Progenitor cell of endocrine pancreas (in vitro differentiated cells): ENCODE measurements at regions not wholly inside any gene's neighbourhood (a gene's known extent, or its start where the extent isn't known, plus 50 kb on each side); places are given as distances from the start of the nearest gene placed in this dataset.
"Not testable (repeated sequence)": the region's sequence is repeated elsewhere in the genome, so short reads cannot be mapped to it uniquely, and the experiment has no call there.

Experiments used
- DNase-seq: peaks from one replicate; pipeline ENCODE4 v3.0.0; 2021; ENCODE audit warnings: low spot score; ENCODE audit not compliant: unreplicated experiment
- H3K27ac Mint-ChIP-seq: 2 replicates; pipeline ENCODE4 v1.8.0; 2021; ENCODE audit warnings: mild to moderate bottlenecking, moderate library complexity, mixed read lengths
- H3K27me3 Mint-ChIP-seq: 2 replicates; pipeline ENCODE4 v1.8.0; 2021; ENCODE audit warnings: mixed read lengths
- H3K36me3 Mint-ChIP-seq: 2 replicates; pipeline ENCODE4 v1.8.0; 2022; ENCODE audit warnings: mixed read lengths; ENCODE audit not compliant: insufficient read depth
- H3K4me1 Mint-ChIP-seq: 2 replicates; pipeline ENCODE4 v1.8.0; 2021; ENCODE audit warnings: low read depth, mixed read lengths
- H3K4me3 Mint-ChIP-seq: 2 replicates; pipeline ENCODE4 v1.8.0; 2021; ENCODE audit warnings: low read depth, mild to moderate bottlenecking, moderate library complexity, mixed read lengths
- H3K9me3 Mint-ChIP-seq: 2 replicates; pipeline ENCODE4 v1.8.0; 2021; ENCODE audit warnings: low read depth, mixed read lengths
- CTCF ChIP-seq: fragments of 200-600 bp; sonication (generic); IDR thresholded peaks from one replicate; pipeline ENCODE4 v1.5.0; 2021; ENCODE audit warnings: antibody characterized with exemption, mild to moderate bottlenecking; ENCODE audit not compliant: unreplicated experiment

- no peaks in the 10 kb centered on the region for H3K36me3 Mint-ChIP-seq
- peaks cover 4% of the 10 kb centered on the region for H3K9me3 Mint-ChIP-seq
- no peak for TF ChIP-seq CTCF
- DNase-seq = no peak
- H3K27me3 Mint-ChIP-seq = no peaks in the 10 kb centered on the region
- no peak overlapping the region for H3K27ac Mint-ChIP-seq
- no peak overlapping the region for H3K4me3 Mint-ChIP-seq
- peaks cover 2% of the 10 kb centered on the region for H3K4me1 Mint-ChIP-seq
Observed at GRCh38 chr3:18982920-18983319, 165.4 kb upstream of the KCNH8 start.

GRCh38 chr3:18976102-18976501, 172.2 kb upstream of the KCNH8 start:
- not testable (repeated sequence) for DNase-seq, H3K27me3 Mint-ChIP-seq, H3K4me3 Mint-ChIP-seq, H3K36me3 Mint-ChIP-seq, H3K27ac Mint-ChIP-seq, H3K4me1 Mint-ChIP-seq
- H3K9me3 Mint-ChIP-seq = peaks cover 26% of the 10 kb centered on the region

GRCh38 chr3:18968120-18968519, 180.2 kb upstream of the KCNH8 start:
- Mint-ChIP-seq H3K27ac (no peak overlapping the region), H3K36me3 (peaks cover 7% of the 10 kb centered on the region), H3K4me3 (no peak overlapping the region), H3K9me3 (peaks cover 20% of the 10 kb centered on the region), H3K27me3 (no peaks in the 10 kb centered on the region), H3K4me1 (peaks cover 1% of the 10 kb centered on the region)
- TF ChIP-seq CTCF = no peak
- DNase-seq = no peak

GRCh38 chr3:18965781-18966180, 182.5 kb upstream of the KCNH8 start:
- no peak for TF ChIP-seq CTCF
- no peak overlapping the region for H3K27ac Mint-ChIP-seq
- peaks cover 8% of the 10 kb centered on the region for H3K36me3 Mint-ChIP-seq
- H3K4me1 Mint-ChIP-seq = peaks cover 1% of the 10 kb centered on the region
- H3K27me3 Mint-ChIP-seq = no peaks in the 10 kb centered on the region
- H3K9me3 Mint-ChIP-seq = peaks cover 14% of the 10 kb centered on the region
- H3K4me3 Mint-ChIP-seq = no peak overlapping the region
- no peak for DNase-seq

GRCh38 chr3:18964640-18965039, 183.7 kb upstream of the KCNH8 start:
- Mint-ChIP-seq H3K4me3 (no peak overlapping the region), H3K9me3 (peaks cover 14% of the 10 kb centered on the region)

More at GRCh38 chr3:18964640-18965039, 183.7 kb upstream of the KCNH8 start:
- H3K4me1 Mint-ChIP-seq = peaks cover 1% of the 10 kb centered on the region
- H3K36me3 Mint-ChIP-seq = peaks cover 8% of the 10 kb centered on the region
- no peaks in the 10 kb centered on the region for H3K27me3 Mint-ChIP-seq
- no peak overlapping the region for H3K27ac Mint-ChIP-seq
- no peak for DNase-seq
- TF ChIP-seq CTCF = no peak
